ENCODE measurements at regions not wholly inside any gene's neighbourhood (a gene's known extent, or its start where the extent isn't known, plus 50 kb on each side); places are given as distances from the start of the nearest gene placed in this dataset.
"Not testable (repeated sequence)": the region's sequence is repeated elsewhere in the genome, so short reads cannot be mapped to it uniquely, and the experiment has no call there.

GRCh38 chr17:52604105-52604504, 445.6 kb upstream of the CA10 start:
- intact Hi-C loops (cut with DNase I), result no loop called here
- H3K27me3 ChIP-seq, result no peaks in the 10 kb centered on the region
- ATAC-seq, result no peak
- H3K36me3 ChIP-seq, result no peaks in the 10 kb centered on the region
- no peaks in the 10 kb centered on the region for H3K9me3 ChIP-seq
- H3K27ac ChIP-seq, result no peak overlapping the region
- DNase-seq, result no peak
- no peak overlapping the region for H3K4me3 ChIP-seq
- no peaks in the 10 kb centered on the region for H3K4me1 ChIP-seq
- no peak for TF ChIP-seq CTCF (IDR thresholded peaks at IDR 0.05)

- H3K4me1 ChIP-seq; intact Hi-C loops (cut with DNase I): not testable (repeated sequence)
Observed at GRCh38 chr17:52597452-52598215, 439.1 kb upstream of the CA10 start.

GRCh38 chr17:52594516-52594915, 436.0 kb upstream of the CA10 start:
- DNase-seq (no peak), ATAC-seq (no peak)
- H3K4me3 ChIP-seq, result no peak overlapping the region
- no peaks in the 10 kb centered on the region for H3K36me3 ChIP-seq
- no peak overlapping the region for H3K27ac ChIP-seq
- no peak for TF ChIP-seq CTCF (IDR thresholded peaks at IDR 0.05)
- intact Hi-C loops (cut with DNase I), result no loop called here
- H3K27me3 ChIP-seq, result no peaks in the 10 kb centered on the region
- H3K9me3 ChIP-seq, result peaks cover 0 to 2% of the 10 kb centered on the region in 2 donors
- no peaks in the 10 kb centered on the region for H3K4me1 ChIP-seq

More at GRCh38 chr17:52597452-52598215, 439.1 kb upstream of the CA10 start:
- DNase-seq, result peak in 1 of 4 donors; percentile 1
- H3K4me3 ChIP-seq, H3K9me3 ChIP-seq, H3K27ac ChIP-seq, H3K36me3 ChIP-seq, H3K27me3 ChIP-seq, ATAC-seq: not testable (repeated sequence)

GRCh38 chr17:52546990-52547389, 388.5 kb upstream of the CA10 start:
- H3K36me3 ChIP-seq, result no peaks in the 10 kb centered on the region
- no peaks in the 10 kb centered on the region for H3K27me3 ChIP-seq
- ATAC-seq, result no peak
- intact Hi-C loops (cut with DNase I), result no loop called here
- no peaks in the 10 kb centered on the region for H3K4me1 ChIP-seq
- H3K27ac ChIP-seq, result no peak overlapping the region
- no peak overlapping the region for H3K4me3 ChIP-seq
- DNase-seq, result no peak
- peaks cover 0 to 5% of the 10 kb centered on the region in 2 donors for H3K9me3 ChIP-seq
- TF ChIP-seq CTCF (IDR thresholded peaks at IDR 0.05), result no peak

- no peak for DNase-seq
- ATAC-seq, result no peak
- Histone ChIP-seq H3K4me3 (no peak overlapping the region), H3K9me3 (peaks cover 0 to 5% of the 10 kb centered on the region in 2 donors), H3K4me1 (no peaks in the 10 kb centered on the region), H3K27me3 (no peaks in the 10 kb centered on the region), H3K36me3 (no peaks in the 10 kb centered on the region), H3K27ac (no peak overlapping the region)
- intact Hi-C loops (cut with DNase I), result no loop called here
- TF ChIP-seq CTCF (IDR thresholded peaks at IDR 0.05), result no peak
Observed at GRCh38 chr17:52546493-52546892, 388.0 kb upstream of the CA10 start.

GRCh38 chr17:52537421-52537820, 378.9 kb upstream of the CA10 start:
- intact Hi-C loops (cut with DNase I), result no loop called here
- no peak overlapping the region for H3K27ac ChIP-seq
- no peak for ATAC-seq
- no peak for TF ChIP-seq CTCF (IDR thresholded peaks at IDR 0.05)
- H3K27me3 ChIP-seq, result no peaks in the 10 kb centered on the region
- peak in 2 of 4 donors; percentile 5 to 18 for DNase-seq
- no peaks in the 10 kb centered on the region for H3K4me1 ChIP-seq
- H3K36me3 ChIP-seq, result no peaks in the 10 kb centered on the region
- no peaks in the 10 kb centered on the region for H3K9me3 ChIP-seq
- no peak overlapping the region for H3K4me3 ChIP-seq

Measured in left lung (tissue), 4 donors.